ENCODE measurements at regions not wholly inside any gene's neighbourhood (a gene's known extent, or its start where the extent isn't known, plus 50 kb on each side); places are given as distances from the start of the nearest gene placed in this dataset.

- Mint-ChIP-seq H3K4me3 (ENCODE audit: unreplicated experiment) (no peak overlapping the region), H3K36me3 (ENCODE audit: low read depth, unreplicated experiment) (no peaks in the 10 kb centered on the region), H3K4me1 (ENCODE audit: unreplicated experiment) (no peaks in the 10 kb centered on the region)
Observed at GRCh38 chr9:103804077-103804735, 289.9 kb upstream of the SMC2 start.

GRCh38 chr9:103809745-103810144, 284.4 kb upstream of the SMC2 start:
- Mint-ChIP-seq H3K4me3 (ENCODE audit: unreplicated experiment) (no peak overlapping the region), H3K4me1 (ENCODE audit: unreplicated experiment) (no peaks in the 10 kb centered on the region), H3K9me3 (ENCODE audit: unreplicated experiment) (peaks cover 21% of the 10 kb centered on the region), H3K27ac (ENCODE audit: unreplicated experiment) (no peak overlapping the region), H3K36me3 (ENCODE audit: low read depth, unreplicated experiment) (no peaks in the 10 kb centered on the region), H3K27me3 (ENCODE audit: unreplicated experiment) (no peaks in the 10 kb centered on the region)
- TF ChIP-seq, protein P1, sequence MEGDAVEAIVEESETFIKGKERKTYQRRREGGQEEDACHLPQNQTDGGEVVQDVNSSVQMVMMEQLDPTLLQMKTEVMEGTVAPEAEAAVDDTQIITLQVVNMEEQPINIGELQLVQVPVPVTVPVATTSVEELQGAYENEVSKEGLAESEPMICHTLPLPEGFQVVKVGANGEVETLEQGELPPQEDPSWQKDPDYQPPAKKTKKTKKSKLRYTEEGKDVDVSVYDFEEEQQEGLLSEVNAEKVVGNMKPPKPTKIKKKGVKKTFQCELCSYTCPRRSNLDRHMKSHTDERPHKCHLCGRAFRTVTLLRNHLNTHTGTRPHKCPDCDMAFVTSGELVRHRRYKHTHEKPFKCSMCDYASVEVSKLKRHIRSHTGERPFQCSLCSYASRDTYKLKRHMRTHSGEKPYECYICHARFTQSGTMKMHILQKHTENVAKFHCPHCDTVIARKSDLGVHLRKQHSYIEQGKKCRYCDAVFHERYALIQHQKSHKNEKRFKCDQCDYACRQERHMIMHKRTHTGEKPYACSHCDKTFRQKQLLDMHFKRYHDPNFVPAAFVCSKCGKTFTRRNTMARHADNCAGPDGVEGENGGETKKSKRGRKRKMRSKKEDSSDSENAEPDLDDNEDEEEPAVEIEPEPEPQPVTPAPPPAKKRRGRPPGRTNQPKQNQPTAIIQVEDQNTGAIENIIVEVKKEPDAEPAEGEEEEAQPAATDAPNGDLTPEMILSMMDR (IDR thresholded peaks at IDR 0.05; ENCODE audit: unreplicated experiment), result no peak
- no peak for DNase-seq (ENCODE audit: low spot score)

More at GRCh38 chr9:103804077-103804735, 289.9 kb upstream of the SMC2 start:
- no peak overlapping the region for H3K27ac Mint-ChIP-seq (ENCODE audit: unreplicated experiment)
- TF ChIP-seq, protein P1 (IDR thresholded peaks at IDR 0.05; ENCODE audit: unreplicated experiment), result no peak
- H3K9me3 Mint-ChIP-seq (ENCODE audit: unreplicated experiment), result peaks cover 21% of the 10 kb centered on the region
- H3K27me3 Mint-ChIP-seq (ENCODE audit: unreplicated experiment), result no peaks in the 10 kb centered on the region
- DNase-seq (ENCODE audit: low spot score), result no peak

GRCh38 chr9:103811462-103811861, 282.6 kb upstream of the SMC2 start:
- peaks cover 13% of the 10 kb centered on the region for H3K9me3 Mint-ChIP-seq (ENCODE audit: unreplicated experiment)
- H3K4me3 Mint-ChIP-seq (ENCODE audit: unreplicated experiment), result no peak overlapping the region
- no peaks in the 10 kb centered on the region for H3K27me3 Mint-ChIP-seq (ENCODE audit: unreplicated experiment)
- no peaks in the 10 kb centered on the region for H3K4me1 Mint-ChIP-seq (ENCODE audit: unreplicated experiment)
- no peak for DNase-seq (ENCODE audit: low spot score)
- H3K27ac Mint-ChIP-seq (ENCODE audit: unreplicated experiment), result no peak overlapping the region
- no peaks in the 10 kb centered on the region for H3K36me3 Mint-ChIP-seq (ENCODE audit: low read depth, unreplicated experiment)
- TF ChIP-seq, protein P1 (IDR thresholded peaks at IDR 0.05; ENCODE audit: unreplicated experiment), result no peak

GRCh38 chr9:103816146-103816545, 278.0 kb upstream of the SMC2 start:
- no peaks in the 10 kb centered on the region for H3K4me1 Mint-ChIP-seq (ENCODE audit: unreplicated experiment)
- no peaks in the 10 kb centered on the region for H3K36me3 Mint-ChIP-seq (ENCODE audit: low read depth, unreplicated experiment)
- TF ChIP-seq, protein P1 (IDR thresholded peaks at IDR 0.05; ENCODE audit: unreplicated experiment), result no peak
- no peak overlapping the region for H3K4me3 Mint-ChIP-seq (ENCODE audit: unreplicated experiment)
- no peak for DNase-seq (ENCODE audit: low spot score)
- peaks cover 3% of the 10 kb centered on the region for H3K9me3 Mint-ChIP-seq (ENCODE audit: unreplicated experiment)
- no peaks in the 10 kb centered on the region for H3K27me3 Mint-ChIP-seq (ENCODE audit: unreplicated experiment)
- H3K27ac Mint-ChIP-seq (ENCODE audit: unreplicated experiment), result no peak overlapping the region

GRCh38 chr9:103819936-103820335, 274.2 kb upstream of the SMC2 start:
- Mint-ChIP-seq H3K9me3 (ENCODE audit: unreplicated experiment) (no peaks in the 10 kb centered on the region), H3K4me1 (ENCODE audit: unreplicated experiment) (no peaks in the 10 kb centered on the region), H3K27me3 (ENCODE audit: unreplicated experiment) (no peaks in the 10 kb centered on the region), H3K27ac (ENCODE audit: unreplicated experiment) (no peak overlapping the region), H3K4me3 (ENCODE audit: unreplicated experiment) (no peak overlapping the region), H3K36me3 (ENCODE audit: low read depth, unreplicated experiment) (no peaks in the 10 kb centered on the region)
- DNase-seq (ENCODE audit: low spot score), result no peak
- TF ChIP-seq, protein P1 (IDR thresholded peaks at IDR 0.05; ENCODE audit: unreplicated experiment), result no peak
